ENCODE measurements at regions not wholly inside any gene's neighbourhood (a gene's known extent, or its start where the extent isn't known, plus 50 kb on each side); places are given as distances from the start of the nearest gene placed in this dataset.

- TF ChIP-seq E2F6 (IDR thresholded peaks at IDR 0.05), result no peak
- TF ChIP-seq MAFK (IDR thresholded peaks at IDR 0.05; ENCODE audit: low read depth, low read length), result no peak
- TF ChIP-seq SP4 (IDR thresholded peaks at IDR 0.05; ENCODE audit: low read length), result no peak
- TF ChIP-seq, protein P1, sequence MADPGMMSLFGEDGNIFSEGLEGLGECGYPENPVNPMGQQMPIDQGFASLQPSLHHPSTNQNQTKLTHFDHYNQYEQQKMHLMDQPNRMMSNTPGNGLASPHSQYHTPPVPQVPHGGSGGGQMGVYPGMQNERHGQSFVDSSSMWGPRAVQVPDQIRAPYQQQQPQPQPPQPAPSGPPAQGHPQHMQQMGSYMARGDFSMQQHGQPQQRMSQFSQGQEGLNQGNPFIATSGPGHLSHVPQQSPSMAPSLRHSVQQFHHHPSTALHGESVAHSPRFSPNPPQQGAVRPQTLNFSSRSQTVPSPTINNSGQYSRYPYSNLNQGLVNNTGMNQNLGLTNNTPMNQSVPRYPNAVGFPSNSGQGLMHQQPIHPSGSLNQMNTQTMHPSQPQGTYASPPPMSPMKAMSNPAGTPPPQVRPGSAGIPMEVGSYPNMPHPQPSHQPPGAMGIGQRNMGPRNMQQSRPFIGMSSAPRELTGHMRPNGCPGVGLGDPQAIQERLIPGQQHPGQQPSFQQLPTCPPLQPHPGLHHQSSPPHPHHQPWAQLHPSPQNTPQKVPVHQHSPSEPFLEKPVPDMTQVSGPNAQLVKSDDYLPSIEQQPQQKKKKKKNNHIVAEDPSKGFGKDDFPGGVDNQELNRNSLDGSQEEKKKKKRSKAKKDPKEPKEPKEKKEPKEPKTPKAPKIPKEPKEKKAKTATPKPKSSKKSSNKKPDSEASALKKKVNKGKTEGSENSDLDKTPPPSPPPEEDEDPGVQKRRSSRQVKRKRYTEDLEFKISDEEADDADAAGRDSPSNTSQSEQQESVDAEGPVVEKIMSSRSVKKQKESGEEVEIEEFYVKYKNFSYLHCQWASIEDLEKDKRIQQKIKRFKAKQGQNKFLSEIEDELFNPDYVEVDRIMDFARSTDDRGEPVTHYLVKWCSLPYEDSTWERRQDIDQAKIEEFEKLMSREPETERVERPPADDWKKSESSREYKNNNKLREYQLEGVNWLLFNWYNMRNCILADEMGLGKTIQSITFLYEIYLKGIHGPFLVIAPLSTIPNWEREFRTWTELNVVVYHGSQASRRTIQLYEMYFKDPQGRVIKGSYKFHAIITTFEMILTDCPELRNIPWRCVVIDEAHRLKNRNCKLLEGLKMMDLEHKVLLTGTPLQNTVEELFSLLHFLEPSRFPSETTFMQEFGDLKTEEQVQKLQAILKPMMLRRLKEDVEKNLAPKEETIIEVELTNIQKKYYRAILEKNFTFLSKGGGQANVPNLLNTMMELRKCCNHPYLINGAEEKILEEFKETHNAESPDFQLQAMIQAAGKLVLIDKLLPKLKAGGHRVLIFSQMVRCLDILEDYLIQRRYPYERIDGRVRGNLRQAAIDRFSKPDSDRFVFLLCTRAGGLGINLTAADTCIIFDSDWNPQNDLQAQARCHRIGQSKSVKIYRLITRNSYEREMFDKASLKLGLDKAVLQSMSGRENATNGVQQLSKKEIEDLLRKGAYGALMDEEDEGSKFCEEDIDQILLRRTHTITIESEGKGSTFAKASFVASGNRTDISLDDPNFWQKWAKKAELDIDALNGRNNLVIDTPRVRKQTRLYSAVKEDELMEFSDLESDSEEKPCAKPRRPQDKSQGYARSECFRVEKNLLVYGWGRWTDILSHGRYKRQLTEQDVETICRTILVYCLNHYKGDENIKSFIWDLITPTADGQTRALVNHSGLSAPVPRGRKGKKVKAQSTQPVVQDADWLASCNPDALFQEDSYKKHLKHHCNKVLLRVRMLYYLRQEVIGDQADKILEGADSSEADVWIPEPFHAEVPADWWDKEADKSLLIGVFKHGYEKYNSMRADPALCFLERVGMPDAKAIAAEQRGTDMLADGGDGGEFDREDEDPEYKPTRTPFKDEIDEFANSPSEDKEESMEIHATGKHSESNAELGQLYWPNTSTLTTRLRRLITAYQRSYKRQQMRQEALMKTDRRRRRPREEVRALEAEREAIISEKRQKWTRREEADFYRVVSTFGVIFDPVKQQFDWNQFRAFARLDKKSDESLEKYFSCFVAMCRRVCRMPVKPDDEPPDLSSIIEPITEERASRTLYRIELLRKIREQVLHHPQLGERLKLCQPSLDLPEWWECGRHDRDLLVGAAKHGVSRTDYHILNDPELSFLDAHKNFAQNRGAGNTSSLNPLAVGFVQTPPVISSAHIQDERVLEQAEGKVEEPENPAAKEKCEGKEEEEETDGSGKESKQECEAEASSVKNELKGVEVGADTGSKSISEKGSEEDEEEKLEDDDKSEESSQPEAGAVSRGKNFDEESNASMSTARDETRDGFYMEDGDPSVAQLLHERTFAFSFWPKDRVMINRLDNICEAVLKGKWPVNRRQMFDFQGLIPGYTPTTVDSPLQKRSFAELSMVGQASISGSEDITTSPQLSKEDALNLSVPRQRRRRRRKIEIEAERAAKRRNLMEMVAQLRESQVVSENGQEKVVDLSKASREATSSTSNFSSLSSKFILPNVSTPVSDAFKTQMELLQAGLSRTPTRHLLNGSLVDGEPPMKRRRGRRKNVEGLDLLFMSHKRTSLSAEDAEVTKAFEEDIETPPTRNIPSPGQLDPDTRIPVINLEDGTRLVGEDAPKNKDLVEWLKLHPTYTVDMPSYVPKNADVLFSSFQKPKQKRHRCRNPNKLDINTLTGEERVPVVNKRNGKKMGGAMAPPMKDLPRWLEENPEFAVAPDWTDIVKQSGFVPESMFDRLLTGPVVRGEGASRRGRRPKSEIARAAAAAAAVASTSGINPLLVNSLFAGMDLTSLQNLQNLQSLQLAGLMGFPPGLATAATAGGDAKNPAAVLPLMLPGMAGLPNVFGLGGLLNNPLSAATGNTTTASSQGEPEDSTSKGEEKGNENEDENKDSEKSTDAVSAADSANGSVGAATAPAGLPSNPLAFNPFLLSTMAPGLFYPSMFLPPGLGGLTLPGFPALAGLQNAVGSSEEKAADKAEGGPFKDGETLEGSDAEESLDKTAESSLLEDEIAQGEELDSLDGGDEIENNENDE (IDR thresholded peaks at IDR 0.05; ENCODE audit: insufficient replicate concordance, low read length), result peak; percentile 74
- no peak for TF ChIP-seq HDAC2 (IDR thresholded peaks at IDR 0.05; ENCODE audit: borderline replicate concordance in 1 of 2, low read depth in 2 of 2, low read length in 2 of 2)
- no peak for TF ChIP-seq SIX5 (IDR thresholded peaks at IDR 0.05; ENCODE audit: low read depth, low read length)
- peak; percentile 90 for TF ChIP-seq NANOG (IDR thresholded peaks at IDR 0.05; ENCODE audit: insufficient read depth, low read depth, low read length, poor library complexity, severe bottlenecking)
- no peak for TF ChIP-seq GTF2F1 (IDR thresholded peaks at IDR 0.05; ENCODE audit: borderline replicate concordance, low read depth, low read length)
- TF ChIP-seq CHD1 (IDR thresholded peaks at IDR 0.05; ENCODE audit: low read depth, low read length), result no peak
These were observed 51.3 kb upstream of the SLC45A1 start (continued) for GRCh38 chr1:8266436-8267165.

All from H1 (cell line).